Parathyroid adenoma (tissue), 2 donors: ENCODE measurements at regions not wholly inside any gene's neighbourhood (a gene's known extent, or its start where the extent isn't known, plus 50 kb on each side); places are given as distances from the start of the nearest gene placed in this dataset.

Experiments
- H2AFZ ChIP-seq: fragments of 300-600 bp; sonication (generic); one replicate; pipeline ENCODE4 v1.7.0; 2017; ENCODE audit warnings: antibody characterized with exemption, mild to moderate bottlenecking
- H3K27ac ChIP-seq: fragments of 300-600 bp; sonication (generic); one replicate; pipeline ENCODE4 v1.7.0; 2017
- H3K27me3 ChIP-seq: fragments of 300-600 bp; sonication (generic); one replicate; pipeline ENCODE4 v1.7.0; 2017; ENCODE audit warnings: low read length; ENCODE audit not compliant: control insufficient read depth, insufficient read depth
- H3K36me3 ChIP-seq: fragments of 300-600 bp; sonication (generic); one replicate; pipeline ENCODE4 v1.7.0; 2017; ENCODE audit warnings: low read length; ENCODE audit not compliant: control insufficient read depth, insufficient read depth
- H3K4me1 ChIP-seq: fragments of 300-600 bp; sonication (generic); one replicate; pipeline ENCODE4 v1.7.0; 2017; ENCODE audit warnings: control low read depth
- H3K4me2 ChIP-seq: fragments of 300-600 bp; sonication (generic); one replicate; pipeline ENCODE4 v1.7.0; 2017; ENCODE audit warnings: low read length
- H3K4me3 ChIP-seq: fragments of 300-600 bp; sonication (generic); one replicate; pipeline ENCODE4 v1.7.0; 2017; ENCODE audit warnings: low read depth, low read length
- H3K79me2 ChIP-seq: fragments of 300-600 bp; sonication (generic); one replicate; pipeline ENCODE4 v1.7.0; 2017; ENCODE audit warnings: control low read depth
- H3K9ac ChIP-seq: fragments of 300-600 bp; sonication (generic); one replicate; pipeline ENCODE4 v1.7.0; 2017; ENCODE audit warnings: mild to moderate bottlenecking
- H3K9me3 ChIP-seq: fragments of 300-600 bp; sonication (generic); one replicate; pipeline ENCODE4 v1.7.0; 2017; ENCODE audit warnings: low read length; ENCODE audit not compliant: control insufficient read depth
- TF ChIP-seq, protein P1 (sequence below): fragments of 300-600 bp; sonication (generic); IDR thresholded peaks from one replicate; pipeline ENCODE4 v1.7.0; 2017; ENCODE audit warnings: antibody characterized with exemption, mild to moderate bottlenecking
- donor health status: primary hyperparathyroidism.

GRCh38 chrX:120727911-120728310 is 98.1 kb upstream of the C1GALT1C1 start:
- H3K36me3 ChIP-seq = no peaks in the 10 kb centered on the region
- no peak overlapping the region for H3K4me2 ChIP-seq
- no peak overlapping the region for H3K9ac ChIP-seq
- no peaks in the 10 kb centered on the region for H3K9me3 ChIP-seq
- H3K27ac ChIP-seq = no peak overlapping the region
- TF ChIP-seq, protein P1, sequence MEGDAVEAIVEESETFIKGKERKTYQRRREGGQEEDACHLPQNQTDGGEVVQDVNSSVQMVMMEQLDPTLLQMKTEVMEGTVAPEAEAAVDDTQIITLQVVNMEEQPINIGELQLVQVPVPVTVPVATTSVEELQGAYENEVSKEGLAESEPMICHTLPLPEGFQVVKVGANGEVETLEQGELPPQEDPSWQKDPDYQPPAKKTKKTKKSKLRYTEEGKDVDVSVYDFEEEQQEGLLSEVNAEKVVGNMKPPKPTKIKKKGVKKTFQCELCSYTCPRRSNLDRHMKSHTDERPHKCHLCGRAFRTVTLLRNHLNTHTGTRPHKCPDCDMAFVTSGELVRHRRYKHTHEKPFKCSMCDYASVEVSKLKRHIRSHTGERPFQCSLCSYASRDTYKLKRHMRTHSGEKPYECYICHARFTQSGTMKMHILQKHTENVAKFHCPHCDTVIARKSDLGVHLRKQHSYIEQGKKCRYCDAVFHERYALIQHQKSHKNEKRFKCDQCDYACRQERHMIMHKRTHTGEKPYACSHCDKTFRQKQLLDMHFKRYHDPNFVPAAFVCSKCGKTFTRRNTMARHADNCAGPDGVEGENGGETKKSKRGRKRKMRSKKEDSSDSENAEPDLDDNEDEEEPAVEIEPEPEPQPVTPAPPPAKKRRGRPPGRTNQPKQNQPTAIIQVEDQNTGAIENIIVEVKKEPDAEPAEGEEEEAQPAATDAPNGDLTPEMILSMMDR = no peak
- H3K4me1 ChIP-seq = no peaks in the 10 kb centered on the region
- H3K79me2 ChIP-seq = no peaks in the 10 kb centered on the region
- H3K27me3 ChIP-seq = no peaks in the 10 kb centered on the region
- H2AFZ ChIP-seq = no peak overlapping the region
- H3K4me3 ChIP-seq = no peak overlapping the region

- H3K36me3 ChIP-seq = no peaks in the 10 kb centered on the region
- no peaks in the 10 kb centered on the region for H3K79me2 ChIP-seq
- H3K4me3 ChIP-seq = no peak overlapping the region
- TF ChIP-seq, protein P1 = no peak
- H3K27me3 ChIP-seq = no peaks in the 10 kb centered on the region
- H3K27ac ChIP-seq = no peak overlapping the region
- H3K9me3 ChIP-seq = no peaks in the 10 kb centered on the region
- H3K9ac ChIP-seq = no peak overlapping the region
- no peaks in the 10 kb centered on the region for H3K4me1 ChIP-seq
- no peak overlapping the region for H2AFZ ChIP-seq
- no peak overlapping the region for H3K4me2 ChIP-seq
Observed at GRCh38 chrX:120727452-120727851, 97.6 kb upstream of the C1GALT1C1 start.

- Histone ChIP-seq H3K27ac (no peak overlapping the region), H3K4me3 (no peak overlapping the region), H3K4me2 (no peak overlapping the region), H3K4me1 (no peaks in the 10 kb centered on the region), H3K9ac (no peak overlapping the region), H2AFZ (no peak overlapping the region), H3K27me3 (no peaks in the 10 kb centered on the region), H3K79me2 (no peaks in the 10 kb centered on the region), H3K36me3 (no peaks in the 10 kb centered on the region), H3K9me3 (no peaks in the 10 kb centered on the region)
- TF ChIP-seq, protein P1 = no peak
Observed at GRCh38 chrX:120726294-120726693, 96.4 kb upstream of the C1GALT1C1 start.

- Histone ChIP-seq H3K27me3 (no peaks in the 10 kb centered on the region), H3K4me3 (no peak overlapping the region), H3K79me2 (no peaks in the 10 kb centered on the region), H2AFZ (no peak overlapping the region), H3K27ac (no peak overlapping the region), H3K4me2 (no peak overlapping the region), H3K9me3 (no peaks in the 10 kb centered on the region), H3K4me1 (no peaks in the 10 kb centered on the region), H3K36me3 (no peaks in the 10 kb centered on the region), H3K9ac (no peak overlapping the region)
- TF ChIP-seq, protein P1 = no peak
Observed at GRCh38 chrX:120725874-120726273, 96.0 kb upstream of the C1GALT1C1 start.

DNA sequence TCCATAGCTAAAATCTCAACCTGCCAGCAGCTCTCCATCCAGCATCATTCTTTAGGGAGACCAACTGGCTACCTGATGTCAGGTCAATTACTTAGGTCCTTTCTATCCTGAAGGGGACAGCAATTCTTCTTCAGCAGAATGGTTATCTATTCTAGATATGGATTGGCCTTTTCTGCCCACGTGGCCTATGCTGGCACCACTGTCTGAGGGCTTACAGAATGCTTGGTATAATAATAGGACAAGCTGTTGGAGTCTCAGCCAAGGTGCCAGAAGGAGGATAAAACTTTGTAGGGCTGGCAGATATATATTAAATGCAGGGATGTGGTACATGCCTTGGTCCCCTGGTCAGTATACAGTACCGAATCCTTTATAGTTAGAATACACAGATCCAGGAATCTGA is 89.8 kb upstream of the C1GALT1C1 start:
- no peaks in the 10 kb centered on the region for H3K36me3 ChIP-seq
- TF ChIP-seq, protein P1 = no peak
- no peaks in the 10 kb centered on the region for H3K9me3 ChIP-seq
- H3K27ac ChIP-seq = no peak overlapping the region
- H3K27me3 ChIP-seq = no peaks in the 10 kb centered on the region
- no peak overlapping the region for H3K9ac ChIP-seq
- H3K4me2 ChIP-seq = no peak overlapping the region
- no peaks in the 10 kb centered on the region for H3K79me2 ChIP-seq
- no peak overlapping the region for H2AFZ ChIP-seq
- H3K4me3 ChIP-seq = no peak overlapping the region
- H3K4me1 ChIP-seq = no peaks in the 10 kb centered on the region
